ENCODE measurements at regions not wholly inside any gene's neighbourhood (a gene's known extent, or its start where the extent isn't known, plus 50 kb on each side); places are given as distances from the start of the nearest gene placed in this dataset.

GRCh38 chr3:116899253-116899652, 189.7 kb downstream of the TUSC7 start:
- no peak overlapping the region for H2AK5ac ChIP-seq (ENCODE audit: low read depth, low read length)
- no peak overlapping the region for H2AFZ ChIP-seq (ENCODE audit: low read length)
- no peak for TF ChIP-seq SIN3A (conservative IDR thresholded peaks at IDR 0.05 in 1 of 2, IDR thresholded peaks at IDR 0.05 in 1 of 2; ENCODE audit: low read depth in 1 of 2, low read length in 2 of 2)
- TF ChIP-seq KDM1A (IDR thresholded peaks at IDR 0.05; ENCODE audit: borderline replicate concordance, low read length): no peak
- TF ChIP-seq TAF7 (optimal IDR thresholded peaks at IDR 0.05; ENCODE audit: borderline replicate concordance, low read depth, low read length): no peak
- no peak for TF ChIP-seq RBBP5 (IDR thresholded peaks at IDR 0.05; ENCODE audit: borderline replicate concordance, low read depth, low read length)
- TF ChIP-seq FOSL1 (IDR thresholded peaks at IDR 0.05; ENCODE audit: insufficient read depth, low read depth, low read length): no peak
- no peak for TF ChIP-seq SP4 (IDR thresholded peaks at IDR 0.05; ENCODE audit: low read length)
- no peak overlapping the region for H3K56ac ChIP-seq (replicated peaks; ENCODE audit: insufficient read length, low read depth, low read length)
- H3K14ac ChIP-seq (ENCODE audit: insufficient read length): no peak overlapping the region
- no peak overlapping the region for H2BK120ac ChIP-seq (replicated peaks; ENCODE audit: low read depth, low read length)
- H4K91ac ChIP-seq (replicated peaks; ENCODE audit: insufficient read length, low read length): no peak overlapping the region
- H3K9ac ChIP-seq (replicated peaks in 1 of 4; ENCODE audit: extremely low read depth in 1 of 4, low read depth in 3 of 4, low read length in 3 of 4): no peak overlapping the region
- no peaks in the 10 kb centered on the region for H3K79me2 ChIP-seq (ENCODE audit: control insufficient read depth in 1 of 2, insufficient read depth in 2 of 2, low read length in 2 of 2)
- no peak for DNase-seq (ENCODE audit: low read depth in 1 of 2, low spot score in 2 of 2)
- no peak overlapping the region for H3K18ac ChIP-seq (ENCODE audit: extremely low read depth, low read length)
- no peak overlapping the region for H3K4ac ChIP-seq (replicated peaks; ENCODE audit: insufficient read length, low read depth, low read length)
- 87% methylated on average over 4 of the region's 4 CpGs; no CpG with 5 or more reads in 1 of the 2 experiments for WGBS, 2 experiments (ENCODE audit: extremely low coverage in 1 of 2, insufficient coverage in 1 of 2, insufficient read length in 1 of 2, insufficient replicate concordance in 2 of 2, low coverage in 1 of 2, low lambda C conversion rate in 2 of 2, missing lambda C conversion rate in 1 of 2)
- no peak overlapping the region for H3K27ac ChIP-seq (ENCODE audit: low read depth, low read length)
- ChIA-PET POLR2A (ENCODE audit: partially characterized antibody) (no interaction called here), CTCF (ENCODE audit: partially characterized antibody) (interaction anchor here (0.6 to 1.3 kb wide), 4 partner anchors 63 to 268 kb away, joined by 3 to 6 read pairs (median 4); no protein-coding TSS in a partner anchor)
- H3K4me2 ChIP-seq (ENCODE audit: insufficient read depth in 1 of 2, low read depth in 2 of 2, low read length in 2 of 2): no peak overlapping the region
- H3K4me3 ChIP-seq (ENCODE audit: extremely low read depth in 1 of 4, insufficient read depth in 2 of 4, low read depth in 3 of 4, low read length in 4 of 4): no peak overlapping the region
- H2BK20ac ChIP-seq (ENCODE audit: low read length): no peak overlapping the region
- H3K23me2 ChIP-seq (ENCODE audit: low read depth, low read length): no peaks in the 10 kb centered on the region
- H3K9me3 ChIP-seq (ENCODE audit: insufficient read depth in 2 of 2, low read depth in 1 of 2, low read length in 1 of 2): no peaks in the 10 kb centered on the region
- no peak for FAIRE-seq
- H3K4me1 ChIP-seq (replicated peaks in 1 of 4; ENCODE audit: control insufficient read depth in 3 of 4, insufficient read depth in 4 of 4, low read length in 3 of 4): no peaks in the 10 kb centered on the region
- no peak overlapping the region for H4K5ac ChIP-seq (ENCODE audit: insufficient read length, low read depth, low read length)
- no peak overlapping the region for H2BK5ac ChIP-seq (ENCODE audit: low read depth, low read length)
- H2BK15ac ChIP-seq (ENCODE audit: low read length): no peak overlapping the region
- no peaks in the 10 kb centered on the region for H3K79me1 ChIP-seq (ENCODE audit: low read depth, low read length)
- peaks cover 0 to 1% (median 0%) of the 10 kb centered on the region in 4 experiments; a peak in 1 of 7 replicates for H3K27me3 ChIP-seq (replicated peaks in 1 of 4; ENCODE audit: control insufficient read depth in 3 of 4, extremely low read depth in 1 of 4, insufficient read depth in 3 of 4, low read length in 3 of 4)
- no peak overlapping the region for H4K8ac ChIP-seq (ENCODE audit: extremely low read depth, insufficient read depth, low read length)
- H2BK12ac ChIP-seq (ENCODE audit: low read depth, low read length): no peak overlapping the region
- no peaks in the 10 kb centered on the region for H3K36me3 ChIP-seq (ENCODE audit: control insufficient read depth in 2 of 4, insufficient read depth in 4 of 4, low read length in 3 of 4)
- H4K20me1 ChIP-seq (replicated peaks in 1 of 2; ENCODE audit: control insufficient read depth in 1 of 2, insufficient read depth in 2 of 2, low read length in 2 of 2): no peaks in the 10 kb centered on the region
- H3K23ac ChIP-seq (ENCODE audit: insufficient read length): no peak overlapping the region
